Esophagus (tissue), 2 donors: ENCODE measurements at regions not wholly inside any gene's neighbourhood (a gene's known extent, or its start where the extent isn't known, plus 50 kb on each side); places are given as distances from the start of the nearest gene placed in this dataset.

Experiments
- H3K27ac ChIP-seq, 2 donors: one replicate each; pipeline ENCODE4 v1.5.1; 2013; ENCODE audit warnings: low read depth in 2 of 2, mild to moderate bottlenecking in 2 of 2, inconsistent platforms in 1 of 2, low read length in 1 of 2, moderate library complexity in 1 of 2
- H3K27me3 ChIP-seq, 2 donors: one replicate each; pipeline ENCODE4 v1.6.1; 2013; ENCODE audit warnings: low read length in 2 of 2, control low read depth in 1 of 2, mild to moderate bottlenecking in 1 of 2; ENCODE audit not compliant: insufficient read depth in 2 of 2, control insufficient read depth in 1 of 2
- H3K36me3 ChIP-seq, 2 donors: one replicate each; pipeline ENCODE4 v1.6.1; 2013; ENCODE audit warnings: low read length in 1 of 2; ENCODE audit not compliant: control insufficient read depth in 2 of 2, insufficient read depth in 2 of 2
- H3K4me1 ChIP-seq, 2 donors: one replicate each; pipeline ENCODE4 v1.6.1; 2013; ENCODE audit warnings: low read length in 1 of 2; ENCODE audit not compliant: control insufficient read depth in 2 of 2, insufficient read depth in 2 of 2
- H3K4me3 ChIP-seq, 2 donors: one replicate each; pipeline ENCODE4 v1.5.1; 2013; ENCODE audit warnings: low read length in 2 of 2, mild to moderate bottlenecking in 2 of 2, low read depth in 1 of 2, moderate library complexity in 1 of 2
- H3K9me3 ChIP-seq, 2 donors: one replicate each; pipeline ENCODE4 v1.6.1; 2013; ENCODE audit warnings: mild to moderate bottlenecking in 2 of 2, low read depth in 1 of 2, low read length in 1 of 2, moderate library complexity in 1 of 2; ENCODE audit not compliant: control insufficient read depth in 2 of 2, insufficient read depth in 1 of 2
- WGBS, 2 donors: extraction: QIAGEN DNeasy Blood & Tissue Kit; methylation state at CpG; one replicate each; pipeline ENCODE4 v1.1.7; 2013; 5-methylcytosine and 5-hydroxymethylcytosine counted together
- donor health status: healthy with polysubstance abuse.
- donor health status: Bipolar disorder and iron deficiency.

- Histone ChIP-seq H3K9me3 (no peaks in the 10 kb centered on the region), H3K27me3 (no peaks in the 10 kb centered on the region), H3K4me1 (peaks cover 2 to 5% of the 10 kb centered on the region in 2 donors), H3K36me3 (no peaks in the 10 kb centered on the region), H3K27ac (no peak overlapping the region), H3K4me3 (no peak overlapping the region)
- 94 to 98% methylated on average over 5 of the region's 5 CpGs for WGBS, 2 donors
These were observed 51.5 kb upstream of the DDR1 start for GRCh38 chr6:30832864-30833263.

- no peaks in the 10 kb centered on the region for H3K36me3 ChIP-seq
- H3K9me3 ChIP-seq, result no peaks in the 10 kb centered on the region
- no peak overlapping the region for H3K4me3 ChIP-seq
- peak overlapping the region; percentile 2 to 12 for H3K27ac ChIP-seq
- no peaks in the 10 kb centered on the region for H3K27me3 ChIP-seq
- H3K4me1 ChIP-seq, result peaks cover 2 to 11% of the 10 kb centered on the region in 2 donors
- 46 to 63% methylated on average over 3 of the region's 3 CpGs for WGBS, 2 donors
These were observed 53.9 kb upstream of the DDR1 start for GRCh38 chr6:30830438-30830837.

DNA sequence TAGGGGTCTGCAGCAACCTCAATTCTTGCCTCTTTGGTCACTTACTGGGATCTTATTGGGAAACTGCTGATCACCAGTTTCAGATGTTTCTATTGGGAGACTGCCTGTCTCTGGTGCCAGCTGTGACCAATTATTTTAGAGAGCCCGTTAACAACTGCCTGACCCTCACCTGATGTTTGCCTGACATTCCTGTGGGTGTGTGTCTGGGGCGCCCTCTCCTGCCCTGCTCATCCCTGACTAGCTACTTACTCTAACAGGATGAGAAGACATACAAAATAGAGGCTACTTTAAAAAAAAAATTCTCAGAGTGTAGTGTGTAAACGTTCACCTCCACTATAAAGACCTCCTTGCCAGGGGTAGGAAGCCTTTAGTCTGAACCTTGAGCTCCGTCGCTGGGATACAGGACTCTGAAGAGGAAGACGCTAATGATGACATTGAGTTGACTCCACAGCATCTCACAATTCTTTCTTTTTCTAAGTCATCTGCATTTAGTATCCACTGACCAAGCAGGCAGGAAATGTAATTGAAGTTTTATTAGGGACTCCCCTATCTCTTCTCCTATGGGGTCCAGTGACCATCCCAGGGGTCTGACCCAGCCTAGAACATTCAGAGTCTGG, 54.6 kb upstream of the DDR1 start:
- Histone ChIP-seq H3K36me3 (no peaks in the 10 kb centered on the region), H3K4me3 (no peak overlapping the region), H3K9me3 (no peaks in the 10 kb centered on the region), H3K27me3 (no peaks in the 10 kb centered on the region), H3K27ac (peak overlapping the region in 1 of 2 donors; percentile 12), H3K4me1 (peaks cover 2 to 11% of the 10 kb centered on the region in 2 donors)
- 75 to 77% methylated on average over 6 of the region's 6 CpGs for WGBS, 2 donors

DNA sequence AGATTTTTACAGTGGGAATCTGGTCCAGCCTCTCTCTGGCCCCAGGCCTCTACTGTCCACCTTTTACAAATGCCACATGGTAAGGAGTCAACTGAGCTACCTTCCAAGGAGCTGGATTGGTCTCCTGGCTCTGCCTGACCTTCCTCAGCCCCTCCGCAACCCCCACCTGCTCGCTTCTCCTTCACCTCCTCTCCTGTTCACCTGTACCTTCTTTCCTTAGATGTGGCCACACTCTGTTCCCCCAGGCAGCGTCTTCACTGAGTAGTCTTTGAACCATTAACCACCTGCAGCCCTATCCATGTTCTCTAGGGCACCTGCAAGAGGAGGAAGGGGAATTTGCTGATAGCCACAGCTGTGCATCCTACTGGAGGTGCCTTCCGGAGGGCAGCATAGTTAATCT, 55.3 kb upstream of the DDR1 start:
- Histone ChIP-seq H3K27ac (peak overlapping the region; percentile 56 to 76), H3K4me3 (no peak overlapping the region), H3K9me3 (no peaks in the 10 kb centered on the region), H3K4me1 (peaks cover 2 to 11% of the 10 kb centered on the region in 2 donors), H3K27me3 (no peaks in the 10 kb centered on the region), H3K36me3 (no peaks in the 10 kb centered on the region)
- WGBS, 2 donors, result 88 to 94% methylated on average over 4 of the region's 4 CpGs

- no peaks in the 10 kb centered on the region for H3K27me3 ChIP-seq
- H3K4me3 ChIP-seq, result no peak overlapping the region
- peaks cover 2 to 11% of the 10 kb centered on the region in 2 donors for H3K4me1 ChIP-seq
- H3K9me3 ChIP-seq, result no peaks in the 10 kb centered on the region
- peak overlapping the region; percentile 76 to 93 for H3K27ac ChIP-seq
- WGBS, 2 donors, result 28 to 41% methylated on average over 12 of the region's 12 CpGs
- no peaks in the 10 kb centered on the region for H3K36me3 ChIP-seq
These were observed 56.0 kb upstream of the DDR1 start for GRCh38 chr6:30828027-30828962.

- no peaks in the 10 kb centered on the region for H3K36me3 ChIP-seq
- peak overlapping the region; percentile 76 to 90 for H3K27ac ChIP-seq
- H3K9me3 ChIP-seq, result no peaks in the 10 kb centered on the region
- 35 to 53% methylated on average over 4 of the region's 4 CpGs for WGBS, 2 donors
- H3K4me1 ChIP-seq, result peaks cover 2 to 13% of the 10 kb centered on the region in 2 donors
- H3K4me3 ChIP-seq, result no peak overlapping the region
- H3K27me3 ChIP-seq, result no peaks in the 10 kb centered on the region
These were observed 57.4 kb upstream of the DDR1 start for GRCh38 chr6:30826961-30827342.

DNA sequence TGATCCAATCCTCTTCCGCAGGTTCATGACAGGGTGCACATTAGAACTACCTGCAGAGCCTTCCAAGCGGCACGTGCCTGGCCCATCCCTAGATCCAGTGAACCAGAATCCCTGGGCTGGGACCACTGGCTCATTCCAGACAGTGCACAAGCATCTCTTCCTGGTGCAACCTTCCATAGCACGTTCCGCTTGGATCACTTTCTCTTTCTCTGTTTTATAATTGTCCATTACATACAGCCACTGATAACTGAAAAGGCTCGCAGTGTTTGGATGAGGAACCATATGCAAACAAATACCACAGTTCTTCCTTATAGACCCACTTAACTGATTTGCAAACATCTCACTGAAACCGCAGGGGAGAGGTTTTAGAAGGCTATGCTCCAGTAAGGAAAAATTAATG, 59.6 kb upstream of the DDR1 start:
- no peak overlapping the region for H3K4me3 ChIP-seq
- WGBS, 2 donors, result 84 to 90% methylated on average over 7 of the region's 7 CpGs
- no peaks in the 10 kb centered on the region for H3K27me3 ChIP-seq
- no peaks in the 10 kb centered on the region for H3K36me3 ChIP-seq
- H3K27ac ChIP-seq, result no peak overlapping the region
- H3K4me1 ChIP-seq, result peaks cover 2 to 17% of the 10 kb centered on the region in 2 donors
- H3K9me3 ChIP-seq, result no peaks in the 10 kb centered on the region

GRCh38 chr6:30823534-30823865, 60.8 kb upstream of the DDR1 start:
- H3K9me3 ChIP-seq, result no peaks in the 10 kb centered on the region
- H3K27ac ChIP-seq, result peak overlapping the region in 1 of 2 donors; percentile 8
- WGBS, 2 donors, result 65% methylated on average over 4 of the region's 4 CpGs
- peaks cover 2 to 20% of the 10 kb centered on the region in 2 donors for H3K4me1 ChIP-seq
- no peak overlapping the region for H3K4me3 ChIP-seq
- no peaks in the 10 kb centered on the region for H3K36me3 ChIP-seq
- H3K27me3 ChIP-seq, result no peaks in the 10 kb centered on the region

DNA sequence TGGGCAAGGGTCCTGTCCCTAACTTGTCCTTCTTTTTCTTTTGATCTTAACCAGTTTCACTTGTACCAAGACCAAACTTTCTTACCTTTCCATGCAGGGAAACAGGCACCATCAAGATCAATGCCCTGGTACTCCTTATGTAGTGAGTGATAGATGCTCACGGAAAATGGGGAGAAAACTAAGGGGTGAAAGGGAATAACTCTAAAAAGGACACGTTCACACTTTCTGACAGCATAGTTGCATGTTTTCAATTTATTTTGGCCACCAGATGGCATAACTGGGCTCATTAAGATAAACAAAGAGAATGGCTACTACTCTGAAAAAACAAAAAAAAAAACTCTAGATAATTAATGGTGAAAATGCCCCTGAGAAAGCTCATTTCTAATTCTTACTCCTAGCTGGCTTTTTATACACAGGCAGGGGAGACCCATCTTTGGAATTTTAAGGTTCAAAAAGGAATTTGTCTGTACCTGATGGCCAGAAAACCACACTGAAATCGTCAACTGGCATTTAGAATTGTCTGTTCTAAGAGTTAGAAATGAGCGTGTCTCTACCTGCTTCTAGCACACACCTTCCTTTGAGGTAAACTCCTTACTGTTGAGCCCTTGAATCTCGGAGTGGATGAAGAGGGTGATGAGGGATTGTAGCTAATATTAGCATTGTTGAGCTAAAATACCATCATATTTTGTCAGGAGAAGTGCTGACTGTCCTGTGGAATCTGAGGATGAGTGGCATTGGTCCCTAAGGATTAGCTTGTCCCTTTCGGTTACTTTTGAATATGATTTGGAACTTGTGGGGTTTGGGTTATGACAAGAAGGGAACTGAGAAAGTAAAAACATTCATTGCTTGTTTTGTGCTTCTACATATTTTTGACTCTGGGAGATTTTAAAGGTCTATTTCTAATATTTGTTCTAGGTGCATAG, 62.2 kb upstream of the DDR1 start:
- H3K9me3 ChIP-seq, result no peaks in the 10 kb centered on the region
- H3K27me3 ChIP-seq, result no peaks in the 10 kb centered on the region
- peaks cover 0 to 13% of the 10 kb centered on the region in 2 donors for H3K4me1 ChIP-seq
- 29 to 40% methylated on average over 6 of the region's 6 CpGs for WGBS, 2 donors
- no peaks in the 10 kb centered on the region for H3K36me3 ChIP-seq
- H3K27ac ChIP-seq, result peak overlapping the region; percentile 59 to 79
- no peak overlapping the region for H3K4me3 ChIP-seq
